Endothelial cell of umbilical vein (primary cell): ENCODE measurements at regions not wholly inside any gene's neighbourhood (a gene's known extent, or its start where the extent isn't known, plus 50 kb on each side); places are given as distances from the start of the nearest gene placed in this dataset.

Source experiments
- EZH2 ChIP-seq: IDR thresholded peaks from 2 replicates; pipeline ENCODE4 v1.6.1; 2012; ENCODE audit warnings: borderline replicate concordance, low read depth, mild to moderate bottlenecking, moderate library complexity, low read length, inconsistent platforms; ENCODE audit not compliant: severe bottlenecking
- FOS ChIP-seq: IDR thresholded peaks from 2 replicates; pipeline ENCODE4 v1.6.1; 2011; ENCODE audit warnings: mild to moderate bottlenecking, low read length, moderate library complexity, borderline replicate concordance; ENCODE audit not compliant: insufficient read depth
- GATA2 ChIP-seq: IDR thresholded peaks from 2 replicates; pipeline ENCODE4 v1.7.0; 2011; ENCODE audit warnings: low read depth, mild to moderate bottlenecking, moderate library complexity, mixed read lengths, low read length; ENCODE audit not compliant: insufficient read length, insufficient read depth
- JUN ChIP-seq: IDR thresholded peaks from 2 replicates; pipeline ENCODE4 v1.6.1; 2011; ENCODE audit warnings: borderline replicate concordance, low read depth; ENCODE audit not compliant: insufficient read length, insufficient read depth
- POLR2A ChIP-seq: IDR thresholded peaks from 2 replicates; pipeline ENCODE4 v1.6.1; 2012; ENCODE audit warnings: low read depth, mild to moderate bottlenecking, control low read depth, low read length
- POLR2AphosphoS5 ChIP-seq: IDR thresholded peaks from 2 replicates; pipeline ENCODE4 v1.6.1; 2012; ENCODE audit warnings: low read depth, mild to moderate bottlenecking, control low read depth, low read length, moderate library complexity; ENCODE audit not compliant: insufficient read depth
- TF ChIP-seq, protein P1 (sequence below), 2 donors: IDR thresholded peaks; 1 replicate in 1 of 2; 2 replicates in 1 of 2; pipeline ENCODE4 v1.5.1; 2011; ENCODE audit warnings: low read length in 2 of 2, mild to moderate bottlenecking in 2 of 2, moderate library complexity in 2 of 2, control low read depth in 1 of 2, inconsistent platforms in 1 of 2, low read depth in 1 of 2; ENCODE audit not compliant: insufficient read depth in 1 of 2; ENCODE audit errors: extremely low read depth in 1 of 2
- TF ChIP-seq, protein P2 (sequence below): IDR thresholded peaks from 2 replicates; pipeline ENCODE4 v1.6.1; 2011; ENCODE audit not compliant: insufficient read depth, insufficient read length

GRCh38 chr12:98022961-98023360 is 492.4 kb upstream of the TMPO start:
- TF ChIP-seq, protein P1, sequence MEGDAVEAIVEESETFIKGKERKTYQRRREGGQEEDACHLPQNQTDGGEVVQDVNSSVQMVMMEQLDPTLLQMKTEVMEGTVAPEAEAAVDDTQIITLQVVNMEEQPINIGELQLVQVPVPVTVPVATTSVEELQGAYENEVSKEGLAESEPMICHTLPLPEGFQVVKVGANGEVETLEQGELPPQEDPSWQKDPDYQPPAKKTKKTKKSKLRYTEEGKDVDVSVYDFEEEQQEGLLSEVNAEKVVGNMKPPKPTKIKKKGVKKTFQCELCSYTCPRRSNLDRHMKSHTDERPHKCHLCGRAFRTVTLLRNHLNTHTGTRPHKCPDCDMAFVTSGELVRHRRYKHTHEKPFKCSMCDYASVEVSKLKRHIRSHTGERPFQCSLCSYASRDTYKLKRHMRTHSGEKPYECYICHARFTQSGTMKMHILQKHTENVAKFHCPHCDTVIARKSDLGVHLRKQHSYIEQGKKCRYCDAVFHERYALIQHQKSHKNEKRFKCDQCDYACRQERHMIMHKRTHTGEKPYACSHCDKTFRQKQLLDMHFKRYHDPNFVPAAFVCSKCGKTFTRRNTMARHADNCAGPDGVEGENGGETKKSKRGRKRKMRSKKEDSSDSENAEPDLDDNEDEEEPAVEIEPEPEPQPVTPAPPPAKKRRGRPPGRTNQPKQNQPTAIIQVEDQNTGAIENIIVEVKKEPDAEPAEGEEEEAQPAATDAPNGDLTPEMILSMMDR (IDR thresholded peaks at IDR 0.05; ENCODE audit: extremely low read depth in 1 of 2, insufficient read depth in 1 of 2, low read depth in 1 of 2, low read length in 2 of 2), result no peak
- no peak for TF ChIP-seq EZH2
- TF ChIP-seq JUN, result no peak
- no peak for TF ChIP-seq POLR2A
- TF ChIP-seq POLR2AphosphoS5, result no peak
- TF ChIP-seq, protein P2, sequence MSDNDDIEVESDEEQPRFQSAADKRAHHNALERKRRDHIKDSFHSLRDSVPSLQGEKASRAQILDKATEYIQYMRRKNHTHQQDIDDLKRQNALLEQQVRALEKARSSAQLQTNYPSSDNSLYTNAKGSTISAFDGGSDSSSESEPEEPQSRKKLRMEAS, result no peak
- no peak for TF ChIP-seq FOS
- TF ChIP-seq GATA2, result no peak
